ENCODE measurements at regions not wholly inside any gene's neighbourhood (a gene's known extent, or its start where the extent isn't known, plus 50 kb on each side); places are given as distances from the start of the nearest gene placed in this dataset.

DNA sequence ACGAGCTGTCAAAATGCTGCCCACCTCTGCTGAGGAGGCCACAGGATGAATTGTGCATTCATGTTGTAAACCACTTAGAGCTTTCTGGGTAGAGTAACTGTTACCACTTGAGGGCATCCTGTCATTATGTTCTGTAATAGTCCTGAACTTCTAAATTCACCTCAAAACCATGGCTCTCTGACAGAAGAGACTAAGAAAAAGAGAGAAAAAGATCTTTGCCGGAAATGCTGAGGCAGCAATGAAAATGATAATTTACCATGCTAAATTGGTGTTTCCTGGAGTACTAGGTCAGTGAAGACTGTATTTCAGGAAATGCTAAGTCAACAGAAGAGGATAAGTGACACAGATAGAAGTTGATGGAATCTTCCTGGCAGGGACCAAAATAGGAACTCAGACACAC, 942.3 kb upstream of the SLIT2 start:
- TF ChIP-seq, protein P1, sequence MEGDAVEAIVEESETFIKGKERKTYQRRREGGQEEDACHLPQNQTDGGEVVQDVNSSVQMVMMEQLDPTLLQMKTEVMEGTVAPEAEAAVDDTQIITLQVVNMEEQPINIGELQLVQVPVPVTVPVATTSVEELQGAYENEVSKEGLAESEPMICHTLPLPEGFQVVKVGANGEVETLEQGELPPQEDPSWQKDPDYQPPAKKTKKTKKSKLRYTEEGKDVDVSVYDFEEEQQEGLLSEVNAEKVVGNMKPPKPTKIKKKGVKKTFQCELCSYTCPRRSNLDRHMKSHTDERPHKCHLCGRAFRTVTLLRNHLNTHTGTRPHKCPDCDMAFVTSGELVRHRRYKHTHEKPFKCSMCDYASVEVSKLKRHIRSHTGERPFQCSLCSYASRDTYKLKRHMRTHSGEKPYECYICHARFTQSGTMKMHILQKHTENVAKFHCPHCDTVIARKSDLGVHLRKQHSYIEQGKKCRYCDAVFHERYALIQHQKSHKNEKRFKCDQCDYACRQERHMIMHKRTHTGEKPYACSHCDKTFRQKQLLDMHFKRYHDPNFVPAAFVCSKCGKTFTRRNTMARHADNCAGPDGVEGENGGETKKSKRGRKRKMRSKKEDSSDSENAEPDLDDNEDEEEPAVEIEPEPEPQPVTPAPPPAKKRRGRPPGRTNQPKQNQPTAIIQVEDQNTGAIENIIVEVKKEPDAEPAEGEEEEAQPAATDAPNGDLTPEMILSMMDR (IDR thresholded peaks at IDR 0.05), result no peak
- no peak for TF ChIP-seq EP300 (IDR thresholded peaks at IDR 0.05)
